ENCODE measurements at regions not wholly inside any gene's neighbourhood (a gene's known extent, or its start where the extent isn't known, plus 50 kb on each side); places are given as distances from the start of the nearest gene placed in this dataset.

GRCh38 chr6:112752305-112752704 is 405.2 kb downstream of the RFPL4B start:
- H3K4me3 ChIP-seq (ENCODE audit: low read depth, low read length) = no peak overlapping the region
- no peak for TF ChIP-seq CTCF (IDR thresholded peaks at IDR 0.05; ENCODE audit: insufficient read depth, low read depth, low read length, missing control alignments)
- no peak for DNase-seq (ENCODE audit: low read depth)

- no peak for TF ChIP-seq CTCF (IDR thresholded peaks at IDR 0.05; ENCODE audit: insufficient read depth, low read depth, low read length, missing control alignments)
- H3K4me3 ChIP-seq (ENCODE audit: low read depth, low read length) = no peak overlapping the region
- DNase-seq (ENCODE audit: low read depth) = no peak
Observed at GRCh38 chr6:112752791-112753190, 405.7 kb downstream of the RFPL4B start.

GRCh38 chr6:112760831-112761230 is 413.7 kb downstream of the RFPL4B start:
- no peak overlapping the region for H3K4me3 ChIP-seq (ENCODE audit: low read depth, low read length)
- DNase-seq (ENCODE audit: low read depth) = no peak
- TF ChIP-seq CTCF (IDR thresholded peaks at IDR 0.05; ENCODE audit: insufficient read depth, low read depth, low read length, missing control alignments) = no peak

GRCh38 chr6:112761740-112762139 is 414.6 kb downstream of the RFPL4B start:
- no peak overlapping the region for H3K4me3 ChIP-seq (ENCODE audit: low read depth, low read length)
- TF ChIP-seq CTCF (IDR thresholded peaks at IDR 0.05; ENCODE audit: insufficient read depth, low read depth, low read length, missing control alignments) = no peak
- no peak for DNase-seq (ENCODE audit: low read depth)

GRCh38 chr6:112764377-112764776 is 417.2 kb downstream of the RFPL4B start:
- DNase-seq (ENCODE audit: low read depth) = no peak
- TF ChIP-seq CTCF (IDR thresholded peaks at IDR 0.05; ENCODE audit: insufficient read depth, low read depth, low read length, missing control alignments) = no peak

GRCh38 chr6:112770308-112770707 is 423.2 kb downstream of the RFPL4B start:
- TF ChIP-seq CTCF (IDR thresholded peaks at IDR 0.05; ENCODE audit: insufficient read depth, low read depth, low read length, missing control alignments) = no peak
- no peak overlapping the region for H3K4me3 ChIP-seq (ENCODE audit: low read depth, low read length)
- no peak for DNase-seq (ENCODE audit: low read depth)

More at GRCh38 chr6:112764377-112764776, 417.2 kb downstream of the RFPL4B start:
- no peak overlapping the region for H3K4me3 ChIP-seq (ENCODE audit: low read depth, low read length)

- no peak overlapping the region for H3K4me3 ChIP-seq (ENCODE audit: low read depth, low read length)
- TF ChIP-seq CTCF (IDR thresholded peaks at IDR 0.05; ENCODE audit: insufficient read depth, low read depth, low read length, missing control alignments) = no peak
- DNase-seq (ENCODE audit: low read depth) = no peak
Observed at GRCh38 chr6:112773187-112773586, 426.1 kb downstream of the RFPL4B start.

All from GM12865 (cell line).